Coronary artery (tissue), 2 donors: ENCODE measurements at regions not wholly inside any gene's neighbourhood (a gene's known extent, or its start where the extent isn't known, plus 50 kb on each side); places are given as distances from the start of the nearest gene placed in this dataset.
"Not testable (repeated sequence)": the region's sequence is repeated elsewhere in the genome, so short reads cannot be mapped to it uniquely, and the experiment has no call there.

Experiments used
- DNase-seq: peaks from one replicate; pipeline ENCODE4 v3.0.0-alpha.2; 2017; ENCODE audit warnings: low spot score
- H3K27ac ChIP-seq, 2 donors: fragments of 200-600 bp; sonication (generic); one replicate each; pipeline ENCODE4 v1.5.1; 2016 to 2019
- H3K4me3 ChIP-seq: fragments of 200-600 bp; sonication (generic); 2 replicates; pipeline ENCODE4 v1.5.1; 2016; ENCODE audit warnings: mild to moderate bottlenecking, moderate library complexity
- CTCF ChIP-seq: fragments of 200-600 bp; sonication (generic); IDR thresholded peaks from one replicate; pipeline ENCODE4 v1.5.1; 2019; ENCODE audit warnings: antibody characterized with exemption

- no peak for DNase-seq
- Histone ChIP-seq H3K27ac (no peak overlapping the region), H3K4me3 (no peak overlapping the region)
- no peak for TF ChIP-seq CTCF
Measured at GRCh38 chr4:160403081-160403480, 1300.2 kb downstream of the RAPGEF2 start.

DNA sequence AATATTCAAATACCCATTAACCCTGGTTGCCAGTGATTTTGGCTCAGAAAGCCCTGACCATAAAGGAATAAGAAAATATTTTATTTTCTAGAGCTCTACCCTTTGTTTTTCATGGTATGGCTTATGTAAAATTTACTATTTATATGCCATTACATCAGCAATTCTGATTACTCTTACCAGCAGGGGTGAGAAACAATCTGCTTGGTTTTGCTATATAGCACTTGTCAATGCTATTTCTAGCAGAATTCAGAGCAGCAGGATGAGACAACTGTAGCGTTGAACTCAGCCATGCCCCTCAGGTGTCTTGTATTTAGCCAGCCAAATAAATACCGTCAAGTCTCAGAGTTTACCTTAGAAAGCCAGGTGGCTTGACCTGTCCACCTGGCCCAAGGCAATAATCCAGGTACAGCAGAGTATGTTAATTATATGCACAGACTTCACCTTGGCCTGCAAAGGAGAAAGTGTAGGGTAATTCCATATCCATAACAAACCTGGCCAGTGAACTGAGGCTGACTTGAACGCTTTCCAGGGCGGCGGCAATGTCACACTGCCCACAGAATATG, 1303.5 kb downstream of the RAPGEF2 start:
- Histone ChIP-seq H3K4me3 (no peak overlapping the region), H3K27ac (no peak overlapping the region)
- DNase-seq, result no peak
- TF ChIP-seq CTCF, result no peak

- no peak for DNase-seq
- Histone ChIP-seq H3K4me3 (no peak overlapping the region), H3K27ac (no peak overlapping the region)
- TF ChIP-seq CTCF, result no peak
Measured at GRCh38 chr4:160414496-160414895, 1311.6 kb downstream of the RAPGEF2 start.

DNA sequence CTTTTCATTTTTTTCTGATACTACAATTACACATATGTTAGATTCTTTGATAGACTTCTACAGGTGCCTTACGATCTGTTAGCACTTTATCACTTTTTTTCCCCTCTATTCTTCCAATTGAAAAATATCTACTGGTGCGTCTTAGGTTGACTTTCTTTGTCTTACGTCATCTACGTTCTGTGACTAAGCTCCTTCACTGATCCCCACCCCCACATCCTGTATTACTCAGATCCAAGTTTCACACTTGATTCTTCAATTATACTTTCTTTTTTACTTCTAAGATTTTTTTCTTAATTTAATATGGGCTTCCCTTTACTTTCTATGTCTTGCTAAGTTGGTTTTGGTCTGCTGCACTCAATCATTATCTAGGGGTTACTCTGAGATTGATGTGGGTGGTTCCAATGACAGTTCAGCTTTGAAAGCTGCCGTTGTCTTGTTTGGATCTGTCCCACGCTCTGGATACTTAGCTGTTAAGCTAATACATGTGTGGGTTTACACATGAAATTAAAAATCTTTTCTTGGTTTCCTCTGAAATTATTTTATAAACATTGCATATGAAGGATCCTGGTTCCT, 1321.1 kb downstream of the RAPGEF2 start:
- Histone ChIP-seq H3K27ac (no peak overlapping the region), H3K4me3 (no peak overlapping the region)
- no peak for TF ChIP-seq CTCF
- DNase-seq, result no peak

GRCh38 chr4:160426233-160426632, 1323.4 kb downstream of the RAPGEF2 start:
- no peak for TF ChIP-seq CTCF
- no peak for DNase-seq
- no peak overlapping the region for H3K4me3 ChIP-seq
- H3K27ac ChIP-seq, result no peak overlapping the region

DNA sequence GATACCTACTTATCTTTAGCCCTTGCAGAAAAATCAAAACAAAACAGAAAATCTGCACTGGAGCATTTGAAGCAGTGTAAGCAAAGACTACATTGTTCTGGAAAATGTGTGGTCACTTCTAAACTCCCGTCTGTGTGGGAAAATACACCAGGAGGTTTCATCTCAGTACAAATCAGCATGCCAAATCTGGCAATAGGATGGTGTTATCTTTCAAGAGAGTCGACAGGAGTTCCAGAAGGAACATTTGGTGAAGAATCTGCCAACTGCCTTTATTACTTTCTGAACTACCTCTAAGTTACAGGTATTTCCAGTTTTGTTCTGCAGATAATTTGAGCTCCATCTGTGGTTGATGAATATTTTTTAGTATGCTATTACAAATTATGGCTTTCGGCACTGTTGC, 1348.0 kb downstream of the RAPGEF2 start:
- no peak for DNase-seq

DNA sequence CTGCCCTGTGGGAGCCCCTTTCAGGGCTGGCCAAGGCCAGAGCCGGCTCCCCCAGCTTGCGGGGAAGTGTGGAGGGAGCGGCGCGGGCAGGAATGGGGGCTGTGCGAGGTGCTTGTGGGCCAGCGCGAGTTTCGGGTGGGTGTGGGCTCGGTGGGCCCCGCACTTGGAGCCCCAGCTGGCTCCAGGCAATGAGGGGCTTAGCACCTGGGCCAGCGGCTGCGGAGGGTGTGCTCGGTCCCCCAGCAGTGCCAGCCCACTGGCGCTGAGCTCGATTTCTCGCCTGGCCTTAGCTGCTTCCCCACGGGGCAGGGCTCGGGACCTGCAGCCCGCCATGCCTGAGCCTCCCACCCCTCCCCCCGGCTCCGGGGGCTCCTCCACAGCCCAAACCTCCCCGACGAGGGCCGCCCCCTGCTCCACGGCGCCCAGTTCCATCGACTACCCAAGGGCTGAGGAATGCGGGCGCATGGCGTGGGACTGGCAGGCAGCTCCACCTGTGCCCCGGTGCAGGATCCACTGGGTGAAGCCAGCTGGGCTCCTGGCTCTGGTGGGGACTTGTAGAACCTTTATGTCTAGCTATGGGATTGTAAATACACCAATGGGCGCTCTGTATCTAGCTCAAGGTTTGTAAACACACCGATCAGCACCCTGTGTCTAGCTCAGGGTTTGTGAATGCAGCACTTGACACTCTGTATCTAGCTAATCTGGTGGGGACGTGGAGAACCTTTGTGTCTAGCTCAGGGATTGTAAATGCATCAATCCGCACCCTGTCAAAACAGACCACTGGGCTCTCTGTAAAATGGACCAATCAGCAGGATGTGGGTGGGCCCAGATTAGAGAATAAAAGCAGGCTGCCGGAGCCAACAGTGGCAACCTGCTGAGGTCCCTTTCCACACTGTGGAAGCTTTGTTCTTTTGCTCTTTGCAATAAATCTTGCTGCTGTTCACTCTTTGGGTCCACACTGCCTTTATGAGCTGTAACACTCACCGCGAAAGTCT, 1379.1 kb downstream of the RAPGEF2 start:
- not testable (repeated sequence) for H3K4me3 ChIP-seq, DNase-seq, H3K27ac ChIP-seq

More for the DNA sequence above, 1348.0 kb downstream of the RAPGEF2 start:
- TF ChIP-seq CTCF, result no peak
- H3K27ac ChIP-seq, result no peak overlapping the region
- no peak overlapping the region for H3K4me3 ChIP-seq
